GM23338 (cell line): ENCODE measurements at regions not wholly inside any gene's neighbourhood (a gene's known extent, or its start where the extent isn't known, plus 50 kb on each side); places are given as distances from the start of the nearest gene placed in this dataset.

ENCODE experiments used
- CREB1 ChIP-seq: fragments of 250-450 bp; sonication (Bioruptor Pico); IDR thresholded peaks from 2 replicates; pipeline ENCODE4 v1.5.0; 2020; ENCODE audit warnings: low read depth, mild to moderate bottlenecking, moderate library complexity
- EZH2 ChIP-seq: fragments of 200-600 bp; sonication (generic); IDR thresholded peaks from one replicate; pipeline ENCODE4 v1.8.0; 2017; ENCODE audit warnings: antibody characterized with exemption, mild to moderate bottlenecking, low read depth; ENCODE audit not compliant: unreplicated experiment
- EZH2phosphoT487 ChIP-seq: fragments of 200-600 bp; sonication (generic); IDR thresholded peaks from one replicate; pipeline ENCODE4 v1.8.1; 2018; ENCODE audit warnings: antibody characterized with exemption; ENCODE audit not compliant: unreplicated experiment
- POLR2AphosphoS5 ChIP-seq: IDR thresholded peaks from 2 replicates; pipeline ENCODE4 v1.6.1; 2016; ENCODE audit warnings: antibody characterized with exemption, low read depth
- TF ChIP-seq, protein P1 (sequence below): IDR thresholded peaks from 2 replicates; pipeline ENCODE4 v1.6.1; 2016; ENCODE audit warnings: antibody characterized with exemption
- TF ChIP-seq, protein P2 (sequence below), 2 experiments: fragments of 200-600 bp in 1 of 2; sonication (generic) in 1 of 2; conservative IDR thresholded peaks; 2 replicates each; pipeline versions ENCODE4 v1.5.1 to v1.6.1; 2016 to 2017; ENCODE audit warnings: antibody characterized with exemption in 2 of 2, low read depth in 2 of 2, mild to moderate bottlenecking in 2 of 2, moderate library complexity in 1 of 2
- TF ChIP-seq, protein P3 (sequence below): IDR thresholded peaks from one replicate; pipeline ENCODE4 v1.6.1; 2018; ENCODE audit warnings: antibody characterized with exemption; ENCODE audit not compliant: unreplicated experiment

DNA sequence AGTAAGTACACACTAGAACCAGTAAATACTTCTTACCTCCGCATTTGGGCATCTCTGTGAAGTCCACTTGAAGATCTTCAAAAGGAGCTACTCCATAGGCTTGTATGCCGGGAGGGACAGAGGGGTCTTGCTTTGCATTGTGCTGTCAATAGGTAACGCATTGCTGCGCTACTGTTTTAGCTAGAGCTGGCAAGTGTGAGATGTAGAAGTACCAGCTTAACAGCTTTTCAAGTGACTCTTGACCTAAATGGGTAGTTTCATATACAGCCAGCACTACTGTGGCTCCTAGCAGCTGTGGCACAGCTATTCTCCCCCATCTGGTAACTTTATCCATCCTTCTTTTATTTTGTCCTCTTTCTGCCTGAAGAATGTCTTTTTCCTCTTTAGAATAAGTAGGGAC, 205.3 kb upstream of the KLF8 start:
- TF ChIP-seq, protein P1, sequence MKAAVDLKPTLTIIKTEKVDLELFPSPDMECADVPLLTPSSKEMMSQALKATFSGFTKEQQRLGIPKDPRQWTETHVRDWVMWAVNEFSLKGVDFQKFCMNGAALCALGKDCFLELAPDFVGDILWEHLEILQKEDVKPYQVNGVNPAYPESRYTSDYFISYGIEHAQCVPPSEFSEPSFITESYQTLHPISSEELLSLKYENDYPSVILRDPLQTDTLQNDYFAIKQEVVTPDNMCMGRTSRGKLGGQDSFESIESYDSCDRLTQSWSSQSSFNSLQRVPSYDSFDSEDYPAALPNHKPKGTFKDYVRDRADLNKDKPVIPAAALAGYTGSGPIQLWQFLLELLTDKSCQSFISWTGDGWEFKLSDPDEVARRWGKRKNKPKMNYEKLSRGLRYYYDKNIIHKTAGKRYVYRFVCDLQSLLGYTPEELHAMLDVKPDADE: no peak
- TF ChIP-seq, protein P2, sequence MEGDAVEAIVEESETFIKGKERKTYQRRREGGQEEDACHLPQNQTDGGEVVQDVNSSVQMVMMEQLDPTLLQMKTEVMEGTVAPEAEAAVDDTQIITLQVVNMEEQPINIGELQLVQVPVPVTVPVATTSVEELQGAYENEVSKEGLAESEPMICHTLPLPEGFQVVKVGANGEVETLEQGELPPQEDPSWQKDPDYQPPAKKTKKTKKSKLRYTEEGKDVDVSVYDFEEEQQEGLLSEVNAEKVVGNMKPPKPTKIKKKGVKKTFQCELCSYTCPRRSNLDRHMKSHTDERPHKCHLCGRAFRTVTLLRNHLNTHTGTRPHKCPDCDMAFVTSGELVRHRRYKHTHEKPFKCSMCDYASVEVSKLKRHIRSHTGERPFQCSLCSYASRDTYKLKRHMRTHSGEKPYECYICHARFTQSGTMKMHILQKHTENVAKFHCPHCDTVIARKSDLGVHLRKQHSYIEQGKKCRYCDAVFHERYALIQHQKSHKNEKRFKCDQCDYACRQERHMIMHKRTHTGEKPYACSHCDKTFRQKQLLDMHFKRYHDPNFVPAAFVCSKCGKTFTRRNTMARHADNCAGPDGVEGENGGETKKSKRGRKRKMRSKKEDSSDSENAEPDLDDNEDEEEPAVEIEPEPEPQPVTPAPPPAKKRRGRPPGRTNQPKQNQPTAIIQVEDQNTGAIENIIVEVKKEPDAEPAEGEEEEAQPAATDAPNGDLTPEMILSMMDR (conservative IDR thresholded peaks at IDR 0.05; ENCODE audit: low read depth in 2 of 2): no peak
- TF ChIP-seq EZH2 (no peak), POLR2AphosphoS5 (no peak), CREB1 (CRISPR knock-in tag) (no peak), EZH2phosphoT487 (no peak)
- TF ChIP-seq, protein P3, sequence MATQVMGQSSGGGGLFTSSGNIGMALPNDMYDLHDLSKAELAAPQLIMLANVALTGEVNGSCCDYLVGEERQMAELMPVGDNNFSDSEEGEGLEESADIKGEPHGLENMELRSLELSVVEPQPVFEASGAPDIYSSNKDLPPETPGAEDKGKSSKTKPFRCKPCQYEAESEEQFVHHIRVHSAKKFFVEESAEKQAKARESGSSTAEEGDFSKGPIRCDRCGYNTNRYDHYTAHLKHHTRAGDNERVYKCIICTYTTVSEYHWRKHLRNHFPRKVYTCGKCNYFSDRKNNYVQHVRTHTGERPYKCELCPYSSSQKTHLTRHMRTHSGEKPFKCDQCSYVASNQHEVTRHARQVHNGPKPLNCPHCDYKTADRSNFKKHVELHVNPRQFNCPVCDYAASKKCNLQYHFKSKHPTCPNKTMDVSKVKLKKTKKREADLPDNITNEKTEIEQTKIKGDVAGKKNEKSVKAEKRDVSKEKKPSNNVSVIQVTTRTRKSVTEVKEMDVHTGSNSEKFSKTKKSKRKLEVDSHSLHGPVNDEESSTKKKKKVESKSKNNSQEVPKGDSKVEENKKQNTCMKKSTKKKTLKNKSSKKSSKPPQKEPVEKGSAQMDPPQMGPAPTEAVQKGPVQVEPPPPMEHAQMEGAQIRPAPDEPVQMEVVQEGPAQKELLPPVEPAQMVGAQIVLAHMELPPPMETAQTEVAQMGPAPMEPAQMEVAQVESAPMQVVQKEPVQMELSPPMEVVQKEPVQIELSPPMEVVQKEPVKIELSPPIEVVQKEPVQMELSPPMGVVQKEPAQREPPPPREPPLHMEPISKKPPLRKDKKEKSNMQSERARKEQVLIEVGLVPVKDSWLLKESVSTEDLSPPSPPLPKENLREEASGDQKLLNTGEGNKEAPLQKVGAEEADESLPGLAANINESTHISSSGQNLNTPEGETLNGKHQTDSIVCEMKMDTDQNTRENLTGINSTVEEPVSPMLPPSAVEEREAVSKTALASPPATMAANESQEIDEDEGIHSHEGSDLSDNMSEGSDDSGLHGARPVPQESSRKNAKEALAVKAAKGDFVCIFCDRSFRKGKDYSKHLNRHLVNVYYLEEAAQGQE: no peak
